Body of pancreas (tissue), 4 donors: ENCODE measurements at regions not wholly inside any gene's neighbourhood (a gene's known extent, or its start where the extent isn't known, plus 50 kb on each side); places are given as distances from the start of the nearest gene placed in this dataset.

Experiments
- ATAC-seq: fragments of 150-250 bp; one replicate; pipeline ENCODE4 v1.9.1; 2016
- DNase-seq, 4 donors: peaks; one replicate each; pipeline ENCODE4 v3.0.0-alpha.2; 2019
- H3K27ac ChIP-seq, 4 donors: fragments of 200-600 bp; sonication (generic); 1 replicate in 3 of 4; 2 replicates in 1 of 4; pipeline versions ENCODE4 v1.5.1 to v1.6.1; 2016 to 2019; ENCODE audit warnings: mild to moderate bottlenecking in 1 of 4, mixed read lengths in 1 of 4, moderate library complexity in 1 of 4
- H3K27me3 ChIP-seq, 2 donors: fragments of 200-600 bp; sonication (generic); one replicate each; pipeline ENCODE4 v1.6.0; 2016; ENCODE audit warnings: mild to moderate bottlenecking in 1 of 2
- H3K36me3 ChIP-seq, 2 donors: fragments of 200-600 bp; sonication (generic); replicated peaks in 1 of 2; 2 replicates each; pipeline ENCODE4 v1.5.1; 2016; ENCODE audit warnings: low read depth in 2 of 2; ENCODE audit not compliant: insufficient read depth in 1 of 2
- H3K4me1 ChIP-seq: fragments of 200-600 bp; sonication (generic); one replicate; pipeline ENCODE4 v1.6.0; 2016
- H3K4me3 ChIP-seq, 2 donors: fragments of 200-600 bp; sonication (generic); 1 replicate in 1 of 2; 2 replicates in 1 of 2; pipeline ENCODE4 v1.5.1; 2016 to 2019
- H3K9me3 ChIP-seq, 3 donors: fragments of 200-600 bp; sonication (generic); 1 replicate in 2 of 3; 2 replicates in 1 of 3; pipeline ENCODE4 v1.5.1; 2016
- CTCF ChIP-seq, 7 experiments: fragments of 450-650 bp in 4 of 7; fragments of 200-600 bp in 3 of 7; sonication (generic) in 3 of 7; IDR thresholded peaks; one replicate each; pipeline ENCODE4 v1.5.1; 2016 to 2019; ENCODE audit warnings: antibody characterized with exemption in 7 of 7
- POLR2A ChIP-seq, 3 donors: fragments of 450-650 bp; IDR thresholded peaks; one replicate each; pipeline ENCODE4 v1.6.1; 2016; ENCODE audit warnings: antibody characterized with exemption in 3 of 3, mild to moderate bottlenecking in 2 of 3
- WGBS, 2 donors: methylation state at CpG; one replicate each; pipeline ENCODE4 v1.1.5; 2017; 5-methylcytosine and 5-hydroxymethylcytosine counted together
- intact Hi-C: fragments of 100-400 bp; cut with DNase I; formaldehyde crosslinking; loops from one replicate; pipeline ENCODE4 v1.15.1; 2023

GRCh38 chr11:32039149-32039548 lies 51.7 kb upstream of the RCN1 start:
- Histone ChIP-seq H3K4me3 (no peak overlapping the region), H3K4me1 (no peaks in the 10 kb centered on the region), H3K27ac (no peak overlapping the region), H3K36me3 (no peaks in the 10 kb centered on the region), H3K27me3 (no peaks in the 10 kb centered on the region), H3K9me3 (no peaks in the 10 kb centered on the region)
- 68 to 91% methylated on average over 1 of the region's 1 CpG for WGBS, 2 donors
- TF ChIP-seq POLR2A (IDR thresholded peaks at IDR 0.05): no peak
- TF ChIP-seq CTCF (IDR thresholded peaks at IDR 0.05): no peak
- DNase-seq (no peak), ATAC-seq (no peak)
- intact Hi-C loops: no loop called here

GRCh38 chr11:32034680-32035079 lies 56.2 kb upstream of the RCN1 start:
- Histone ChIP-seq H3K27me3 (no peaks in the 10 kb centered on the region), H3K36me3 (no peaks in the 10 kb centered on the region), H3K27ac (no peak overlapping the region), H3K4me3 (no peak overlapping the region), H3K9me3 (no peaks in the 10 kb centered on the region), H3K4me1 (no peaks in the 10 kb centered on the region)
- 72 to 85% methylated on average over 2 of the region's 2 CpGs for WGBS, 2 donors
- no peak for TF ChIP-seq CTCF (IDR thresholded peaks at IDR 0.05)
- TF ChIP-seq POLR2A (IDR thresholded peaks at IDR 0.05): no peak
- intact Hi-C loops: no loop called here
- ATAC-seq (no peak), DNase-seq (no peak)

- H3K4me3 ChIP-seq: no peak overlapping the region
- 90 to 100% methylated on average over 1 of the region's 1 CpG for WGBS, 2 donors
- H3K36me3 ChIP-seq: no peaks in the 10 kb centered on the region
- H3K27ac ChIP-seq: no peak overlapping the region
- intact Hi-C loops: no loop called here
- TF ChIP-seq POLR2A (IDR thresholded peaks at IDR 0.05): no peak
- TF ChIP-seq CTCF (IDR thresholded peaks at IDR 0.05): no peak
- no peaks in the 10 kb centered on the region for H3K27me3 ChIP-seq
- no peak for DNase-seq
- no peak for ATAC-seq
- H3K9me3 ChIP-seq: no peaks in the 10 kb centered on the region
- H3K4me1 ChIP-seq: no peaks in the 10 kb centered on the region
These were observed 56.7 kb upstream of the RCN1 start for GRCh38 chr11:32034149-32034548.

- Histone ChIP-seq H3K9me3 (no peaks in the 10 kb centered on the region), H3K4me1 (no peaks in the 10 kb centered on the region), H3K36me3 (no peaks in the 10 kb centered on the region), H3K27ac (no peak overlapping the region), H3K27me3 (no peaks in the 10 kb centered on the region), H3K4me3 (no peak overlapping the region)
- no peak for ATAC-seq
- intact Hi-C loops: no loop called here
- DNase-seq: no peak
- 58 to 67% methylated on average over 6 of the region's 6 CpGs for WGBS, 2 donors
- TF ChIP-seq CTCF (IDR thresholded peaks at IDR 0.05): no peak
- TF ChIP-seq POLR2A (IDR thresholded peaks at IDR 0.05): no peak
These were observed 57.4 kb upstream of the RCN1 start for GRCh38 chr11:32033491-32033890.

GRCh38 chr11:32033067-32033466 lies 57.8 kb upstream of the RCN1 start:
- intact Hi-C loops: no loop called here
- Histone ChIP-seq H3K4me1 (no peaks in the 10 kb centered on the region), H3K4me3 (no peak overlapping the region), H3K27me3 (no peaks in the 10 kb centered on the region), H3K9me3 (no peaks in the 10 kb centered on the region), H3K27ac (no peak overlapping the region), H3K36me3 (no peaks in the 10 kb centered on the region)
- 45 to 67% methylated on average over 2 of the region's 2 CpGs for WGBS, 2 donors
- TF ChIP-seq CTCF (IDR thresholded peaks at IDR 0.05): no peak
- no peak for TF ChIP-seq POLR2A (IDR thresholded peaks at IDR 0.05)
- ATAC-seq (no peak), DNase-seq (no peak)
